Mesendoderm (in vitro differentiated cells): ENCODE measurements at regions not wholly inside any gene's neighbourhood (a gene's known extent, or its start where the extent isn't known, plus 50 kb on each side); places are given as distances from the start of the nearest gene placed in this dataset.
A peak's percentile ranks its signal among the peaks of the same experiment; 100 is the strongest.

Source experiments
- DNase-seq: peaks from one replicate; pipeline ENCODE4 v3.0.0; 2013
- H2AK5ac ChIP-seq: 2 replicates; pipeline ENCODE4 v1.6.1; 2013; ENCODE audit warnings: low read length, inconsistent platforms
- H2BK120ac ChIP-seq: 2 replicates; pipeline ENCODE4 v1.6.1; 2013; ENCODE audit warnings: low read depth, mild to moderate bottlenecking, low read length, moderate library complexity, mixed read lengths
- H2BK15ac ChIP-seq: replicated peaks from 2 replicates; pipeline ENCODE4 v1.6.1; 2013; ENCODE audit warnings: low read depth, mild to moderate bottlenecking, moderate library complexity
- H2BK5ac ChIP-seq: 2 replicates; pipeline ENCODE4 v1.6.1; 2013; ENCODE audit warnings: low read length, inconsistent platforms
- H3K18ac ChIP-seq: 2 replicates; pipeline ENCODE4 v1.6.1; 2013; ENCODE audit warnings: mild to moderate bottlenecking, low read length, mixed read lengths
- H3K23ac ChIP-seq: one replicate; pipeline ENCODE4 v1.6.1; 2013; ENCODE audit warnings: low read length
- H3K27ac ChIP-seq: 2 replicates; pipeline ENCODE4 v1.5.1; 2013; ENCODE audit warnings: low read depth, mild to moderate bottlenecking, inconsistent platforms, low read length, moderate library complexity
- H3K27me3 ChIP-seq: 2 replicates; pipeline ENCODE4 v1.6.1; 2013; ENCODE audit warnings: low read length, control low read depth, mild to moderate bottlenecking, inconsistent platforms; ENCODE audit not compliant: insufficient read depth, poor library complexity
- H3K36me3 ChIP-seq: 2 replicates; pipeline ENCODE4 v1.6.1; 2013; ENCODE audit warnings: low read length, inconsistent platforms; ENCODE audit not compliant: control insufficient read depth, insufficient read depth
- H3K4ac ChIP-seq: one replicate; pipeline ENCODE4 v1.6.1; 2013; ENCODE audit warnings: low read depth, mild to moderate bottlenecking, low read length, moderate library complexity
- H3K4me1 ChIP-seq: 2 replicates; pipeline ENCODE4 v1.6.1; 2013; ENCODE audit warnings: low read depth, low read length, inconsistent platforms; ENCODE audit not compliant: control insufficient read depth
- H3K4me2 ChIP-seq: 2 replicates; pipeline ENCODE4 v1.6.1; 2013; ENCODE audit warnings: low read length
- H3K4me3 ChIP-seq: 2 replicates; pipeline ENCODE4 v1.5.1; 2013; ENCODE audit warnings: mild to moderate bottlenecking, low read length
- H3K56ac ChIP-seq: one replicate; pipeline ENCODE4 v1.6.1; 2013; ENCODE audit warnings: low read length
- H3K79me1 ChIP-seq: 2 replicates; pipeline ENCODE4 v1.6.1; 2013; ENCODE audit warnings: low read length, inconsistent platforms
- H3K79me2 ChIP-seq: 2 replicates; pipeline ENCODE4 v1.6.1; 2013; ENCODE audit warnings: mild to moderate bottlenecking, low read length; ENCODE audit not compliant: control insufficient read depth, insufficient read depth
- H3K9ac ChIP-seq: 2 replicates; pipeline ENCODE4 v1.6.1; 2013; ENCODE audit warnings: low read length, inconsistent platforms
- H4K5ac ChIP-seq: one replicate; pipeline ENCODE4 v1.6.1; 2013; ENCODE audit warnings: low read length
- H4K8ac ChIP-seq: one replicate; pipeline ENCODE4 v1.6.1; 2013; ENCODE audit warnings: low read depth, mild to moderate bottlenecking, control low read depth, low read length, moderate library complexity
- WGBS: extraction: QIAGEN DNeasy Blood & Tissue Kit; methylation state at CpG from one replicate; pipeline ENCODE4 v1.1.7; 2013; ENCODE audit warnings: low lambda C conversion rate, missing lambda C conversion rate; ENCODE audit not compliant: insufficient coverage; ENCODE audit errors: extremely low coverage; 5-methylcytosine and 5-hydroxymethylcytosine counted together

DNA sequence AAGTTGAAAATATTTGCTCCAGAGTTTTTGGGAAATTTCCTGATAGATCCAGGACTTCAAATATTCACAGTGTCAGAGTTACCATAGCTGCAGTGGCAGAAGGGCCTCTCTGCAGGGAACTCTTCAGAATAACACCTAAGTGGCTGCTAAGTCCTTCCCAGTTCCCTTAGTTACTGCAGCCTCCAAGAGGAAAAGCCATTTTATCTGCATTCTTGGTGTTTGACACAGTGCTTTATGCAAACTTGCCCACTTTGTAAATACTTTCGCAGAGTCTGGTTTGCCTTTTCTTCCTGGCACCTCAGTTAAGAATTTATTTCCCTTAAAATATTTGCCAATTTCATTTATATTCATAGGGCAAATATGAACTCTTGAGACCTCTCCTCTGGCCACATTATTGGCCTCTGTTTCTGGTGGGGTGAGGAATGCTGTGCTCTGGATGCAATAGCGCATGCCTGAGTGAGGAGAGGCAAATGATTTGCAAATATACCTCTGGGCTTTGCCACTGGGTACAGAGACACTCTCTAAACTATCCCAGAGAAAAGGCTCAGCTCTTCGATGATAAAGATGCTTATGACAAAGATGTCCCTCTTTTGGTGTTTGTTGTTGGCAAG lies 566.3 kb upstream of the NR3C2 start:
- Histone ChIP-seq H3K4me2 (no peak overlapping the region), H3K27me3 (no peaks in the 10 kb centered on the region), H3K79me2 (no peaks in the 10 kb centered on the region), H3K18ac (no peak overlapping the region), H4K5ac (no peak overlapping the region), H3K27ac (peak overlapping the region; percentile 18), H3K23ac (no peak overlapping the region), H3K36me3 (no peaks in the 10 kb centered on the region), H3K4ac (no peak overlapping the region), H3K4me3 (no peak overlapping the region), H2BK120ac (no peak overlapping the region), H4K8ac (no peak overlapping the region), H2BK5ac (no peak overlapping the region), H3K9ac (no peak overlapping the region), H3K79me1 (no peaks in the 10 kb centered on the region), H2BK15ac (no peak overlapping the region), H3K4me1 (peaks cover 10% of the 10 kb centered on the region), H3K56ac (no peak overlapping the region), H2AK5ac (no peak overlapping the region)
- DNase-seq, result peak; percentile 92
- no CpG with 5 or more reads among the region's 3 CpGs for WGBS

GRCh38 chr4:149005191-149005590 lies 563.0 kb upstream of the NR3C2 start:
- Histone ChIP-seq H3K56ac (no peak overlapping the region), H3K18ac (no peak overlapping the region), H3K23ac (no peak overlapping the region), H3K36me3 (no peaks in the 10 kb centered on the region), H3K4ac (no peak overlapping the region), H2BK15ac (no peak overlapping the region), H3K79me2 (no peaks in the 10 kb centered on the region), H3K27ac (no peak overlapping the region), H3K79me1 (no peaks in the 10 kb centered on the region), H4K5ac (no peak overlapping the region), H3K4me3 (no peak overlapping the region), H2BK5ac (no peak overlapping the region), H2BK120ac (no peak overlapping the region), H3K4me2 (no peak overlapping the region), H3K27me3 (no peaks in the 10 kb centered on the region), H3K9ac (no peak overlapping the region), H3K4me1 (peaks cover 10% of the 10 kb centered on the region), H4K8ac (no peak overlapping the region), H2AK5ac (no peak overlapping the region)
- no CpG with 5 or more reads among the region's 3 CpGs for WGBS
- DNase-seq, result peak; percentile 80

GRCh38 chr4:148999924-149000323 lies 557.7 kb upstream of the NR3C2 start:
- Histone ChIP-seq H4K8ac (no peak overlapping the region), H3K4ac (no peak overlapping the region), H3K56ac (no peak overlapping the region), H2BK5ac (no peak overlapping the region), H3K36me3 (no peaks in the 10 kb centered on the region), H3K79me2 (no peaks in the 10 kb centered on the region), H3K79me1 (no peaks in the 10 kb centered on the region), H3K4me1 (peaks cover 7% of the 10 kb centered on the region), H2BK15ac (no peak overlapping the region), H4K5ac (no peak overlapping the region), H3K23ac (no peak overlapping the region), H2AK5ac (no peak overlapping the region), H3K4me2 (no peak overlapping the region), H3K27me3 (no peaks in the 10 kb centered on the region), H3K4me3 (no peak overlapping the region), H3K9ac (no peak overlapping the region), H3K27ac (no peak overlapping the region), H2BK120ac (no peak overlapping the region), H3K18ac (no peak overlapping the region)
- no peak for DNase-seq

DNA sequence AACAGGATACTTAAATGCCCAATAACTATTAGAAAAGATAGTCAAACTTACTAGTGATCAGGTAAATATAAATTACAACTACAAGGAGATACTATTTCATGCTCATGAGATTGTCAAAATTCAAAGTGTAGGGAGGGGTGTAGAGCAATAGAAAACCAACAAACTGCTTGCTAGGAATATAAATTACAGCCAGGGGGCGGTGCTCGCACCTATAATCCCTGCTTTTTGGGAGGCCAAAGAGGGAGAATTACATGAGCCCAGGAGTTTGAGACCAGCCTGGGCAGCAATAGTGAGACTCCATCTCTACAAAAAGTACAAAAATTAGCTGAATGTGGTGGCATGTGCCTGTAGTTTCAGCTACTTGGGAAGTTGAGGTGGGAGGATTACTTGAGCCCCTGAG lies 556.5 kb upstream of the NR3C2 start:
- Histone ChIP-seq H3K79me2 (no peaks in the 10 kb centered on the region), H3K4ac (no peak overlapping the region), H4K5ac (no peak overlapping the region), H3K18ac (no peak overlapping the region), H2BK5ac (no peak overlapping the region), H2AK5ac (no peak overlapping the region), H3K79me1 (no peaks in the 10 kb centered on the region), H2BK15ac (no peak overlapping the region), H3K23ac (no peak overlapping the region), H3K9ac (no peak overlapping the region), H2BK120ac (no peak overlapping the region), H4K8ac (no peak overlapping the region), H3K4me3 (no peak overlapping the region), H3K36me3 (no peaks in the 10 kb centered on the region), H3K4me1 (no peaks in the 10 kb centered on the region), H3K27ac (no peak overlapping the region), H3K4me2 (no peak overlapping the region), H3K27me3 (no peaks in the 10 kb centered on the region), H3K56ac (no peak overlapping the region)
- peak; percentile 70 for DNase-seq
- no CpG with 5 or more reads among the region's 2 CpGs for WGBS

- no peak overlapping the region for H2BK15ac ChIP-seq
- H3K4me1 ChIP-seq, result no peaks in the 10 kb centered on the region
- H3K79me1 ChIP-seq, result no peaks in the 10 kb centered on the region
- no peak overlapping the region for H2AK5ac ChIP-seq
- WGBS, result no CpG with 5 or more reads among the region's 1 CpG
- H3K79me2 ChIP-seq, result no peaks in the 10 kb centered on the region
- H2BK5ac ChIP-seq, result no peak overlapping the region
- H3K27ac ChIP-seq, result no peak overlapping the region
- no peaks in the 10 kb centered on the region for H3K36me3 ChIP-seq
- no peak overlapping the region for H3K23ac ChIP-seq
- no peak for DNase-seq
- H4K5ac ChIP-seq, result no peak overlapping the region
- no peak overlapping the region for H3K18ac ChIP-seq
- no peak overlapping the region for H3K56ac ChIP-seq
- no peaks in the 10 kb centered on the region for H3K27me3 ChIP-seq
- no peak overlapping the region for H2BK120ac ChIP-seq
- H4K8ac ChIP-seq, result no peak overlapping the region
- no peak overlapping the region for H3K4me2 ChIP-seq
- no peak overlapping the region for H3K4ac ChIP-seq
- H3K9ac ChIP-seq, result no peak overlapping the region
- no peak overlapping the region for H3K4me3 ChIP-seq
These were observed 544.7 kb upstream of the NR3C2 start for GRCh38 chr4:148986951-148987350.

- Histone ChIP-seq H3K27me3 (no peaks in the 10 kb centered on the region), H4K8ac (no peak overlapping the region), H3K9ac (no peak overlapping the region), H2BK120ac (no peak overlapping the region), H3K79me1 (no peaks in the 10 kb centered on the region), H3K4me3 (no peak overlapping the region), H3K4me2 (no peak overlapping the region), H3K4me1 (no peaks in the 10 kb centered on the region), H3K79me2 (no peaks in the 10 kb centered on the region), H3K56ac (no peak overlapping the region), H3K4ac (no peak overlapping the region), H2BK15ac (no peak overlapping the region), H3K18ac (no peak overlapping the region), H3K36me3 (no peaks in the 10 kb centered on the region), H2AK5ac (no peak overlapping the region), H3K27ac (no peak overlapping the region), H4K5ac (no peak overlapping the region), H3K23ac (no peak overlapping the region), H2BK5ac (no peak overlapping the region)
- DNase-seq, result peak; percentile 25
- WGBS, result no CpG with 5 or more reads among the region's 2 CpGs
These were observed 542.7 kb upstream of the NR3C2 start for GRCh38 chr4:148984951-148985350.
